ENCODE measurements at regions not wholly inside any gene's neighbourhood (a gene's known extent, or its start where the extent isn't known, plus 50 kb on each side); places are given as distances from the start of the nearest gene placed in this dataset.

DNA sequence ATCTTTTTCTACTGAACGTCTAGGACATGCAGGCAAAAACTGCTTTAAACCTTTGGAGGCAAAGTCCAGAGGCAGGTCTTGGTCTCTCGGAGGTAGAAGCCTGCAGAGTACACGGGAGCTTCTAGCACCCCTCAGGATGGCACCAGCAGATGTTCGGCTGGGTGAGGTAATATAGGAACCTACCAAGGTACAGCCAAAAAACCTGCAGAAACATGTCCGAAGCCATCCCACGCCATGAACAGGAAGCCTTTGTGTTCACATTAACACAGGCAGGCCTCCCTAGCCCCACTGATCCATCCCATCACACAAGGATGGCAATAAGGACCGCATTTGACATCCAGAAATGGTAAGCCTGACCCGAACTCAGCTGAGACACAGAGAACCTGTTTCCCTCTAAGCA, 157.9 kb upstream of the HES1 start:
- Histone ChIP-seq H2AFZ (ENCODE audit: low read depth, low read length, poor library complexity, severe bottlenecking) (no peak overlapping the region), H3K27ac (ENCODE audit: low read depth, low read length) (no peak overlapping the region), H3K9ac (ENCODE audit: low read length) (no peak overlapping the region), H3K9me2 (ENCODE audit: insufficient read depth) (no peaks in the 10 kb centered on the region), H3K27me3 (ENCODE audit: insufficient read depth, low read length) (no peaks in the 10 kb centered on the region; the same call in none of the 2 replicates), H3K4me2 (ENCODE audit: low read length) (no peak overlapping the region), H3K4me3 (replicated peaks in 1 of 2; ENCODE audit: low read depth in 1 of 2, low read length in 2 of 2) (no peak overlapping the region), H3K36me3 (ENCODE audit: control insufficient read depth in 1 of 2, insufficient read depth in 2 of 2, low read length in 2 of 2) (no peaks in the 10 kb centered on the region), H4K20me1 (ENCODE audit: insufficient read depth) (no peaks in the 10 kb centered on the region), H3K9me3 (ENCODE audit: control insufficient read depth in 1 of 2, insufficient read depth in 1 of 2, low read depth in 1 of 2, low read length in 2 of 2) (no peaks in the 10 kb centered on the region), H3K4me1 (ENCODE audit: control insufficient read depth in 1 of 2, insufficient read depth in 2 of 2, low read length in 2 of 2) (no peaks in the 10 kb centered on the region), H3K79me2 (ENCODE audit: insufficient read depth, low read length) (no peaks in the 10 kb centered on the region)
- POLR2A ChIA-PET, result no interaction called here
- CTCF ChIA-PET, result no interaction called here
- ATAC-seq, result no peak
- no TSS peak for BruUV-seq (replicated peaks)
- RAD21 ChIA-PET (ENCODE audit: low non-redundant PET in 1 of 2, low total read pairs in 2 of 2, uncharacterized antibody in 2 of 2, unreplicated experiment in 2 of 2), result no interaction called here
- no peak for TF ChIP-seq EGR1 (IDR thresholded peaks at IDR 0.05; ENCODE audit: low read depth)
- TF ChIP-seq, protein P1, sequence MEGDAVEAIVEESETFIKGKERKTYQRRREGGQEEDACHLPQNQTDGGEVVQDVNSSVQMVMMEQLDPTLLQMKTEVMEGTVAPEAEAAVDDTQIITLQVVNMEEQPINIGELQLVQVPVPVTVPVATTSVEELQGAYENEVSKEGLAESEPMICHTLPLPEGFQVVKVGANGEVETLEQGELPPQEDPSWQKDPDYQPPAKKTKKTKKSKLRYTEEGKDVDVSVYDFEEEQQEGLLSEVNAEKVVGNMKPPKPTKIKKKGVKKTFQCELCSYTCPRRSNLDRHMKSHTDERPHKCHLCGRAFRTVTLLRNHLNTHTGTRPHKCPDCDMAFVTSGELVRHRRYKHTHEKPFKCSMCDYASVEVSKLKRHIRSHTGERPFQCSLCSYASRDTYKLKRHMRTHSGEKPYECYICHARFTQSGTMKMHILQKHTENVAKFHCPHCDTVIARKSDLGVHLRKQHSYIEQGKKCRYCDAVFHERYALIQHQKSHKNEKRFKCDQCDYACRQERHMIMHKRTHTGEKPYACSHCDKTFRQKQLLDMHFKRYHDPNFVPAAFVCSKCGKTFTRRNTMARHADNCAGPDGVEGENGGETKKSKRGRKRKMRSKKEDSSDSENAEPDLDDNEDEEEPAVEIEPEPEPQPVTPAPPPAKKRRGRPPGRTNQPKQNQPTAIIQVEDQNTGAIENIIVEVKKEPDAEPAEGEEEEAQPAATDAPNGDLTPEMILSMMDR (IDR thresholded peaks at IDR 0.05 in 2 of 3, conservative IDR thresholded peaks at IDR 0.05 in 1 of 3; ENCODE audit: borderline replicate concordance in 1 of 3, insufficient read depth in 1 of 3, low read depth in 2 of 3, low read length in 2 of 3), result no peak
- TF ChIP-seq, protein P2, sequence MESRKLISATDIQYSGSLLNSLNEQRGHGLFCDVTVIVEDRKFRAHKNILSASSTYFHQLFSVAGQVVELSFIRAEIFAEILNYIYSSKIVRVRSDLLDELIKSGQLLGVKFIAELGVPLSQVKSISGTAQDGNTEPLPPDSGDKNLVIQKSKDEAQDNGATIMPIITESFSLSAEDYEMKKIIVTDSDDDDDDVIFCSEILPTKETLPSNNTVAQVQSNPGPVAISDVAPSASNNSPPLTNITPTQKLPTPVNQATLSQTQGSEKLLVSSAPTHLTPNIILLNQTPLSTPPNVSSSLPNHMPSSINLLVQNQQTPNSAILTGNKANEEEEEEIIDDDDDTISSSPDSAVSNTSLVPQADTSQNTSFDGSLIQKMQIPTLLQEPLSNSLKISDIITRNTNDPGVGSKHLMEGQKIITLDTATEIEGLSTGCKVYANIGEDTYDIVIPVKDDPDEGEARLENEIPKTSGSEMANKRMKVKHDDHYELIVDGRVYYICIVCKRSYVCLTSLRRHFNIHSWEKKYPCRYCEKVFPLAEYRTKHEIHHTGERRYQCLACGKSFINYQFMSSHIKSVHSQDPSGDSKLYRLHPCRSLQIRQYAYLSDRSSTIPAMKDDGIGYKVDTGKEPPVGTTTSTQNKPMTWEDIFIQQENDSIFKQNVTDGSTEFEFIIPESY (IDR thresholded peaks at IDR 0.05; ENCODE audit: extremely low read depth, insufficient replicate concordance, low read length), result no peak
- no peak for TF ChIP-seq POLR2AphosphoS5 (IDR thresholded peaks at IDR 0.05; ENCODE audit: low read depth, low read length)
- TF ChIP-seq SP1 (IDR thresholded peaks at IDR 0.05; ENCODE audit: low read depth), result no peak
- no peak for TF ChIP-seq FOSL1 (IDR thresholded peaks at IDR 0.05; ENCODE audit: low read depth)
- TF ChIP-seq, protein P3, sequence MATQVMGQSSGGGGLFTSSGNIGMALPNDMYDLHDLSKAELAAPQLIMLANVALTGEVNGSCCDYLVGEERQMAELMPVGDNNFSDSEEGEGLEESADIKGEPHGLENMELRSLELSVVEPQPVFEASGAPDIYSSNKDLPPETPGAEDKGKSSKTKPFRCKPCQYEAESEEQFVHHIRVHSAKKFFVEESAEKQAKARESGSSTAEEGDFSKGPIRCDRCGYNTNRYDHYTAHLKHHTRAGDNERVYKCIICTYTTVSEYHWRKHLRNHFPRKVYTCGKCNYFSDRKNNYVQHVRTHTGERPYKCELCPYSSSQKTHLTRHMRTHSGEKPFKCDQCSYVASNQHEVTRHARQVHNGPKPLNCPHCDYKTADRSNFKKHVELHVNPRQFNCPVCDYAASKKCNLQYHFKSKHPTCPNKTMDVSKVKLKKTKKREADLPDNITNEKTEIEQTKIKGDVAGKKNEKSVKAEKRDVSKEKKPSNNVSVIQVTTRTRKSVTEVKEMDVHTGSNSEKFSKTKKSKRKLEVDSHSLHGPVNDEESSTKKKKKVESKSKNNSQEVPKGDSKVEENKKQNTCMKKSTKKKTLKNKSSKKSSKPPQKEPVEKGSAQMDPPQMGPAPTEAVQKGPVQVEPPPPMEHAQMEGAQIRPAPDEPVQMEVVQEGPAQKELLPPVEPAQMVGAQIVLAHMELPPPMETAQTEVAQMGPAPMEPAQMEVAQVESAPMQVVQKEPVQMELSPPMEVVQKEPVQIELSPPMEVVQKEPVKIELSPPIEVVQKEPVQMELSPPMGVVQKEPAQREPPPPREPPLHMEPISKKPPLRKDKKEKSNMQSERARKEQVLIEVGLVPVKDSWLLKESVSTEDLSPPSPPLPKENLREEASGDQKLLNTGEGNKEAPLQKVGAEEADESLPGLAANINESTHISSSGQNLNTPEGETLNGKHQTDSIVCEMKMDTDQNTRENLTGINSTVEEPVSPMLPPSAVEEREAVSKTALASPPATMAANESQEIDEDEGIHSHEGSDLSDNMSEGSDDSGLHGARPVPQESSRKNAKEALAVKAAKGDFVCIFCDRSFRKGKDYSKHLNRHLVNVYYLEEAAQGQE (IDR thresholded peaks at IDR 0.05; ENCODE audit: low read depth), result no peak
- TF ChIP-seq POLR2A (IDR thresholded peaks at IDR 0.05; ENCODE audit: borderline replicate concordance, extremely low read depth, insufficient read depth, insufficient read length), result no peak
- no peak for TF ChIP-seq SRF (IDR thresholded peaks at IDR 0.05; ENCODE audit: low read depth)
- TF ChIP-seq, protein P4, sequence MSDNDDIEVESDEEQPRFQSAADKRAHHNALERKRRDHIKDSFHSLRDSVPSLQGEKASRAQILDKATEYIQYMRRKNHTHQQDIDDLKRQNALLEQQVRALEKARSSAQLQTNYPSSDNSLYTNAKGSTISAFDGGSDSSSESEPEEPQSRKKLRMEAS (IDR thresholded peaks at IDR 0.05), result no peak
- TF ChIP-seq TCF7L2 (IDR thresholded peaks at IDR 0.05; ENCODE audit: borderline replicate concordance, extremely low read depth, insufficient read depth, insufficient read length), result no peak
- TF ChIP-seq, protein P5, sequence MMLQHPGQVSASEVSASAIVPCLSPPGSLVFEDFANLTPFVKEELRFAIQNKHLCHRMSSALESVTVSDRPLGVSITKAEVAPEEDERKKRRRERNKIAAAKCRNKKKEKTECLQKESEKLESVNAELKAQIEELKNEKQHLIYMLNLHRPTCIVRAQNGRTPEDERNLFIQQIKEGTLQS (IDR thresholded peaks at IDR 0.05), result no peak
- TF ChIP-seq EZH2 (IDR thresholded peaks at IDR 0.05), result no peak
- TF ChIP-seq RAD21 (IDR thresholded peaks at IDR 0.05; ENCODE audit: low read depth), result no peak
- no peak for TF ChIP-seq SIN3A (IDR thresholded peaks at IDR 0.05; ENCODE audit: low read depth)
- no peak for TF ChIP-seq EZH2phosphoT487 (IDR thresholded peaks at IDR 0.05; ENCODE audit: borderline replicate concordance)
- DNase-seq (ENCODE audit: low read depth, low spot score), result no peak
- intact Hi-C loops (cut with micrococcal nuclease), result no loop called here
